HCT116 (cell line): ENCODE measurements at regions not wholly inside any gene's neighbourhood (a gene's known extent, or its start where the extent isn't known, plus 50 kb on each side); places are given as distances from the start of the nearest gene placed in this dataset.

Experiments
- ATAC-seq: fragments of 200-7000 bp; cut with Tn5 transposase; 2 replicates; pipeline ENCODE4 v1.9.1; 2020; ENCODE audit warnings: mild to moderate bottlenecking, moderate library complexity
- BruUV-seq: library from RNA; stranded (reverse); fragments of 400-500 nt; replicated peaks from 2 replicates; lab custom pipeline; 2021; lab: Mats Ljungman, UMichigan
- CTCF ChIA-PET: fragments of 300-600 bp; sonication (Branson Sonifier 250); formaldehyde crosslinking; loops from one replicate; lab custom pipeline; 2021; ENCODE audit warnings: antibody characterized with exemption; lab: Charles Lee
- POLR2A ChIA-PET: fragments of 300-600, 350-600 bp; sonication (Branson Sonifier 250); formaldehyde crosslinking; loops from one replicate; lab custom pipeline; 2021; ENCODE audit warnings: antibody characterized with exemption; lab: Charles Lee
- RAD21 ChIA-PET, 2 experiments: fragments of 300-600 bp; sonication (Branson Sonifier 250); formaldehyde crosslinking; loops; one replicate each; lab custom pipeline; 2023; ENCODE audit warnings: low total read pairs in 2 of 2; ENCODE audit not compliant: uncharacterized antibody in 2 of 2, unreplicated experiment in 2 of 2, low non-redundant PET in 1 of 2; lab: Charles Lee
- DNase-seq: peaks from one replicate; pipeline ENCODE4 v3.0.0-alpha.2; 2010; ENCODE audit warnings: low read depth, low spot score
- H2AFZ ChIP-seq: fragments of 200-600 bp; shearing (Covaris generic), sonication (generic); 2 replicates; pipeline ENCODE4 v1.6.1; 2017; ENCODE audit warnings: low read depth, mixed run types, mixed read lengths, antibody characterized with exemption, low read length; ENCODE audit not compliant: poor library complexity, severe bottlenecking
- H3K27ac ChIP-seq: 2 replicates; pipeline ENCODE4 v1.5.1; 2012; ENCODE audit warnings: low read depth, low read length
- H3K27me3 ChIP-seq: fragments of 200-600 bp; sonication (generic); 2 replicates; pipeline ENCODE4 v1.6.1; 2016; ENCODE audit warnings: mixed run types, low read length, mixed read lengths; ENCODE audit not compliant: insufficient read depth
- H3K36me3 ChIP-seq, 2 experiments: fragments of 200-500 bp in 1 of 2; fragments of 200-600 bp in 1 of 2; sonication (Bioruptor generic) in 1 of 2; sonication (generic) in 1 of 2; 2 replicates each; pipeline versions ENCODE4 v1.5.1 to v1.6.1; 2014 to 2016; ENCODE audit warnings: low read length in 2 of 2, inconsistent platforms in 1 of 2, mixed read lengths in 1 of 2, mixed run types in 1 of 2; ENCODE audit not compliant: insufficient read depth in 2 of 2, control insufficient read depth in 1 of 2
- H3K4me1 ChIP-seq, 2 experiments: fragments of 200-600 bp in 1 of 2; sonication (generic) in 1 of 2; 2 replicates each; pipeline versions ENCODE4 v1.5.1 to v1.6.1; 2012 to 2017; ENCODE audit warnings: low read length in 2 of 2, inconsistent platforms in 1 of 2, mild to moderate bottlenecking in 1 of 2, mixed read lengths in 1 of 2, mixed run types in 1 of 2, moderate library complexity in 1 of 2; ENCODE audit not compliant: insufficient read depth in 2 of 2, control insufficient read depth in 1 of 2
- H3K4me2 ChIP-seq: fragments of 200-600 bp; sonication (generic); 2 replicates; pipeline ENCODE4 v1.6.1; 2017; ENCODE audit warnings: mixed run types, low read length, mixed read lengths
- H3K4me3 ChIP-seq, 2 experiments: fragments of 200-600 bp in 1 of 2; sonication (generic) in 1 of 2; replicated peaks in 1 of 2; 2 replicates each; pipeline ENCODE4 v1.5.1; 2011 to 2016; ENCODE audit warnings: low read length in 2 of 2, control low read depth in 1 of 2, low read depth in 1 of 2, mild to moderate bottlenecking in 1 of 2, mixed read lengths in 1 of 2, mixed run types in 1 of 2
- H3K79me2 ChIP-seq: fragments of 200-600 bp; sonication (generic); 2 replicates; pipeline ENCODE4 v1.6.1; 2017; ENCODE audit warnings: mild to moderate bottlenecking, mixed run types, low read length, moderate library complexity, mixed read lengths; ENCODE audit not compliant: insufficient read depth
- H3K9ac ChIP-seq: fragments of 200-600 bp; sonication (generic); 2 replicates; pipeline ENCODE4 v1.6.1; 2016; ENCODE audit warnings: low read length, mixed read lengths
- H3K9me2 ChIP-seq: fragments of 200-600 bp; sonication (generic), shearing (Covaris generic); 2 replicates; pipeline ENCODE4 v1.6.1; 2017; ENCODE audit warnings: mixed run types, mild to moderate bottlenecking, moderate library complexity; ENCODE audit not compliant: insufficient read depth
- H3K9me3 ChIP-seq, 2 experiments: fragments of 200-500 bp in 1 of 2; fragments of 200-600 bp in 1 of 2; sonication (Bioruptor generic) in 1 of 2; sonication (generic) in 1 of 2; 2 replicates each; pipeline ENCODE4 v1.6.1; 2014 to 2017; ENCODE audit warnings: low read length in 2 of 2, mixed read lengths in 2 of 2, inconsistent platforms in 1 of 2, low read depth in 1 of 2, mild to moderate bottlenecking in 1 of 2, mixed run types in 1 of 2, moderate library complexity in 1 of 2; ENCODE audit not compliant: control insufficient read depth in 1 of 2, insufficient read depth in 1 of 2
- H4K20me1 ChIP-seq: fragments of 200-600 bp; sonication (generic), shearing (Covaris generic); 2 replicates; pipeline ENCODE4 v1.6.1; 2017; ENCODE audit warnings: mixed run types, mild to moderate bottlenecking, moderate library complexity; ENCODE audit not compliant: insufficient read depth
- POLR2AphosphoS5 ChIP-seq: IDR thresholded peaks from 2 replicates; pipeline ENCODE4 v1.6.1; 2011; ENCODE audit warnings: mild to moderate bottlenecking, low read depth, low read length, moderate library complexity
- RAD21 ChIP-seq: IDR thresholded peaks from 2 replicates; pipeline ENCODE4 v1.6.1; 2012; ENCODE audit warnings: low read depth, mild to moderate bottlenecking
- SP1 ChIP-seq: IDR thresholded peaks from 2 replicates; pipeline ENCODE4 v1.6.1; 2012; ENCODE audit warnings: low read depth
- SRF ChIP-seq: IDR thresholded peaks from 2 replicates; pipeline ENCODE4 v1.6.1; 2012; ENCODE audit warnings: low read depth
- intact Hi-C: fragments of 100-400 bp; cut with micrococcal nuclease; formaldehyde crosslinking; loops from 2 replicates; pipeline ENCODE4 v1.10.0; 2022
- TF ChIP-seq, protein P1 (sequence below): IDR thresholded peaks from 2 replicates; pipeline ENCODE4 v1.6.1; 2012; ENCODE audit warnings: low read depth

- Histone ChIP-seq H3K36me3 (no peaks in the 10 kb centered on the region), H3K4me3 (peak overlapping the region in 1 of 2 experiments; percentile 15; a peak in 1 of 4 replicates), H3K27ac (no peak overlapping the region), H3K9ac (peak overlapping the region; percentile 44; the same call in 1 of the 2 replicates), H4K20me1 (no peaks in the 10 kb centered on the region), H3K9me2 (no peaks in the 10 kb centered on the region), H3K9me3 (no peaks in the 10 kb centered on the region), H3K4me2 (peak overlapping the region; percentile 57), H3K4me1 (peaks cover 9 to 21% of the 10 kb centered on the region in 2 experiments; a peak in 3 of 4 replicates), H2AFZ (peak overlapping the region; percentile 13), H3K79me2 (no peaks in the 10 kb centered on the region), H3K27me3 (no peaks in the 10 kb centered on the region)
- ChIA-PET CTCF (no interaction called here), RAD21 (no interaction called here), POLR2A (no interaction called here)
- TSS peak; percentile 73 for BruUV-seq
- DNase-seq (peak; percentile 57), ATAC-seq (peak; percentile 79)
- TF ChIP-seq SP1, result peak; percentile 60
- peak; percentile 70 for TF ChIP-seq SRF
- no peak for TF ChIP-seq RAD21
- TF ChIP-seq, protein P1, sequence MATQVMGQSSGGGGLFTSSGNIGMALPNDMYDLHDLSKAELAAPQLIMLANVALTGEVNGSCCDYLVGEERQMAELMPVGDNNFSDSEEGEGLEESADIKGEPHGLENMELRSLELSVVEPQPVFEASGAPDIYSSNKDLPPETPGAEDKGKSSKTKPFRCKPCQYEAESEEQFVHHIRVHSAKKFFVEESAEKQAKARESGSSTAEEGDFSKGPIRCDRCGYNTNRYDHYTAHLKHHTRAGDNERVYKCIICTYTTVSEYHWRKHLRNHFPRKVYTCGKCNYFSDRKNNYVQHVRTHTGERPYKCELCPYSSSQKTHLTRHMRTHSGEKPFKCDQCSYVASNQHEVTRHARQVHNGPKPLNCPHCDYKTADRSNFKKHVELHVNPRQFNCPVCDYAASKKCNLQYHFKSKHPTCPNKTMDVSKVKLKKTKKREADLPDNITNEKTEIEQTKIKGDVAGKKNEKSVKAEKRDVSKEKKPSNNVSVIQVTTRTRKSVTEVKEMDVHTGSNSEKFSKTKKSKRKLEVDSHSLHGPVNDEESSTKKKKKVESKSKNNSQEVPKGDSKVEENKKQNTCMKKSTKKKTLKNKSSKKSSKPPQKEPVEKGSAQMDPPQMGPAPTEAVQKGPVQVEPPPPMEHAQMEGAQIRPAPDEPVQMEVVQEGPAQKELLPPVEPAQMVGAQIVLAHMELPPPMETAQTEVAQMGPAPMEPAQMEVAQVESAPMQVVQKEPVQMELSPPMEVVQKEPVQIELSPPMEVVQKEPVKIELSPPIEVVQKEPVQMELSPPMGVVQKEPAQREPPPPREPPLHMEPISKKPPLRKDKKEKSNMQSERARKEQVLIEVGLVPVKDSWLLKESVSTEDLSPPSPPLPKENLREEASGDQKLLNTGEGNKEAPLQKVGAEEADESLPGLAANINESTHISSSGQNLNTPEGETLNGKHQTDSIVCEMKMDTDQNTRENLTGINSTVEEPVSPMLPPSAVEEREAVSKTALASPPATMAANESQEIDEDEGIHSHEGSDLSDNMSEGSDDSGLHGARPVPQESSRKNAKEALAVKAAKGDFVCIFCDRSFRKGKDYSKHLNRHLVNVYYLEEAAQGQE, result no peak
- TF ChIP-seq POLR2AphosphoS5, result 0 out of 2 replicates have a peak, but pooled peaks have one; percentile 32
- intact Hi-C loops, result no loop called here
Observed at GRCh38 chr6:11414176-11414963, 123.2 kb upstream of the TMEM170B start.
